M059J (cell line): ENCODE measurements at regions not wholly inside any gene's neighbourhood (a gene's known extent, or its start where the extent isn't known, plus 50 kb on each side); places are given as distances from the start of the nearest gene placed in this dataset.
"Not testable (repeated sequence)": the region's sequence is repeated elsewhere in the genome, so short reads cannot be mapped to it uniquely, and the experiment has no call there.

Source experiments
- DNase-seq: peaks from one replicate; pipeline ENCODE4 v3.0.0-alpha.2; 2012; ENCODE audit warnings: low read depth

GRCh38 chr10:109663122-109663521 is 260.2 kb downstream of the XPNPEP1 start:
- no peak for DNase-seq

- DNase-seq = not testable (repeated sequence)
These were observed 270.7 kb downstream of the XPNPEP1 start for GRCh38 chr10:109652612-109653011.

- no peak for DNase-seq
These were observed 273.1 kb downstream of the XPNPEP1 start for GRCh38 chr10:109650228-109650627.

GRCh38 chr10:109647627-109648026 is 275.7 kb downstream of the XPNPEP1 start:
- no peak for DNase-seq

GRCh38 chr10:109633846-109634245 is 289.5 kb downstream of the XPNPEP1 start:
- no peak for DNase-seq

GRCh38 chr10:109633017-109633416 is 290.3 kb downstream of the XPNPEP1 start:
- DNase-seq = not testable (repeated sequence)

GRCh38 chr10:109624939-109625338 is 298.4 kb downstream of the XPNPEP1 start:
- DNase-seq = no peak

GRCh38 chr10:109622566-109622965 is 300.7 kb downstream of the XPNPEP1 start:
- no peak for DNase-seq

- no peak for DNase-seq
These were observed 302.9 kb downstream of the XPNPEP1 start for GRCh38 chr10:109620396-109620795.

GRCh38 chr10:109619914-109620313 is 303.4 kb downstream of the XPNPEP1 start:
- DNase-seq = no peak

- DNase-seq = no peak
These were observed 304.6 kb downstream of the XPNPEP1 start for GRCh38 chr10:109618748-109619147.

GRCh38 chr10:109618301-109618700 is 305.0 kb downstream of the XPNPEP1 start:
- no peak for DNase-seq

GRCh38 chr10:109616359-109616980 is 306.8 kb downstream of the XPNPEP1 start:
- no peak for DNase-seq

GRCh38 chr10:109595356-109595755 is 328.0 kb downstream of the XPNPEP1 start:
- not testable (repeated sequence) for DNase-seq

- peak; percentile 8 for DNase-seq
These were observed 329.6 kb downstream of the XPNPEP1 start for GRCh38 chr10:109593682-109594081.

GRCh38 chr10:109592391-109592790 is 330.9 kb downstream of the XPNPEP1 start:
- DNase-seq = peak; percentile 11

GRCh38 chr10:109591601-109592000 is 331.7 kb downstream of the XPNPEP1 start:
- DNase-seq = peak; percentile 33

- no peak for DNase-seq
These were observed 335.1 kb downstream of the XPNPEP1 start for GRCh38 chr10:109588259-109588658.

GRCh38 chr10:109587366-109587765 is 335.9 kb downstream of the XPNPEP1 start:
- DNase-seq = no peak

- DNase-seq = no peak
These were observed 366.9 kb downstream of the XPNPEP1 start for GRCh38 chr10:109556399-109556798.

- not testable (repeated sequence) for DNase-seq
These were observed 381.2 kb downstream of the XPNPEP1 start for GRCh38 chr10:109542050-109542603.

- DNase-seq = no peak
These were observed 389.1 kb downstream of the XPNPEP1 start for GRCh38 chr10:109534193-109534592.

GRCh38 chr10:109529258-109529657 is 394.1 kb downstream of the XPNPEP1 start:
- no peak for DNase-seq

- no peak for DNase-seq
These were observed 405.6 kb downstream of the XPNPEP1 start for GRCh38 chr10:109517748-109518147.
